ENCODE measurements at regions not wholly inside any gene's neighbourhood (a gene's known extent, or its start where the extent isn't known, plus 50 kb on each side); places are given as distances from the start of the nearest gene placed in this dataset.

GRCh38 chr4:170425521-170426143 is 335.9 kb upstream of the AADAT start:
- no peak overlapping the region for H3K4me3 ChIP-seq (ENCODE audit: low read depth, low read length)
- DNase-seq: no peak
- H3K27me3 ChIP-seq: no peaks in the 10 kb centered on the region
- no peaks in the 10 kb centered on the region for H3K36me3 ChIP-seq
- H3K4me1 ChIP-seq: no peaks in the 10 kb centered on the region
- TF ChIP-seq CTCF (IDR thresholded peaks at IDR 0.05; ENCODE audit: low read depth, low read length): no peak
- no peaks in the 10 kb centered on the region for H3K9me3 ChIP-seq

- no peak for TF ChIP-seq CTCF (IDR thresholded peaks at IDR 0.05; ENCODE audit: low read depth, low read length)
- Histone ChIP-seq H3K27me3 (no peaks in the 10 kb centered on the region), H3K36me3 (no peaks in the 10 kb centered on the region), H3K4me1 (no peaks in the 10 kb centered on the region), H3K9me3 (no peaks in the 10 kb centered on the region), H3K4me3 (ENCODE audit: low read depth, low read length) (no peak overlapping the region)
- DNase-seq: no peak
Observed at GRCh38 chr4:170425040-170425439, 335.3 kb upstream of the AADAT start.

GRCh38 chr4:170423137-170423536 is 333.4 kb upstream of the AADAT start:
- no peak overlapping the region for H3K4me3 ChIP-seq (ENCODE audit: low read depth, low read length)
- no peak for DNase-seq
- no peak for TF ChIP-seq CTCF (IDR thresholded peaks at IDR 0.05; ENCODE audit: low read depth, low read length)
- H3K9me3 ChIP-seq: no peaks in the 10 kb centered on the region
- no peaks in the 10 kb centered on the region for H3K27me3 ChIP-seq
- H3K36me3 ChIP-seq: no peaks in the 10 kb centered on the region
- no peaks in the 10 kb centered on the region for H3K4me1 ChIP-seq

GRCh38 chr4:170420255-170420693 is 330.5 kb upstream of the AADAT start:
- Histone ChIP-seq H3K36me3 (no peaks in the 10 kb centered on the region), H3K4me1 (no peaks in the 10 kb centered on the region), H3K27me3 (no peaks in the 10 kb centered on the region), H3K4me3 (ENCODE audit: low read depth, low read length) (no peak overlapping the region), H3K9me3 (no peaks in the 10 kb centered on the region)
- DNase-seq: no peak
- no peak for TF ChIP-seq CTCF (IDR thresholded peaks at IDR 0.05; ENCODE audit: low read depth, low read length)

GRCh38 chr4:170414961-170415360 is 325.2 kb upstream of the AADAT start:
- no peak overlapping the region for H3K4me3 ChIP-seq (ENCODE audit: low read depth, low read length)
- no peak for TF ChIP-seq CTCF (IDR thresholded peaks at IDR 0.05; ENCODE audit: low read depth, low read length)
- no peaks in the 10 kb centered on the region for H3K4me1 ChIP-seq
- H3K36me3 ChIP-seq: no peaks in the 10 kb centered on the region
- H3K27me3 ChIP-seq: no peaks in the 10 kb centered on the region
- DNase-seq: no peak
- H3K9me3 ChIP-seq: no peaks in the 10 kb centered on the region

GRCh38 chr4:170414360-170414759 is 324.6 kb upstream of the AADAT start:
- DNase-seq: no peak
- TF ChIP-seq CTCF (IDR thresholded peaks at IDR 0.05; ENCODE audit: low read depth, low read length): no peak
- Histone ChIP-seq H3K9me3 (no peaks in the 10 kb centered on the region), H3K36me3 (no peaks in the 10 kb centered on the region), H3K4me3 (ENCODE audit: low read depth, low read length) (no peak overlapping the region), H3K4me1 (no peaks in the 10 kb centered on the region), H3K27me3 (no peaks in the 10 kb centered on the region)
